GM19239 (cell line): ENCODE measurements at regions not wholly inside any gene's neighbourhood (a gene's known extent, or its start where the extent isn't known, plus 50 kb on each side); places are given as distances from the start of the nearest gene placed in this dataset.
A peak's percentile ranks its signal among the peaks of the same experiment; 100 is the strongest.

Experiments used
- DNase-seq: peaks from one replicate; pipeline ENCODE4 v3.0.0; 2011; ENCODE audit warnings: low spot score; ENCODE audit not compliant: insufficient read length
- FAIRE-seq: peaks from 2 replicates; lab custom pipeline; 2011; peaks lifted over from hg19 to GRCh38; lab: Jason Lieb, UNC

GRCh38 chr12:43060742-43061141 is 471.2 kb upstream of the PRICKLE1 start:
- DNase-seq (no peak), FAIRE-seq (no peak)

- no peak for FAIRE-seq
Measured at GRCh38 chr12:43058616-43059015, 469.1 kb upstream of the PRICKLE1 start.

GRCh38 chr12:43057566-43057965 is 468.0 kb upstream of the PRICKLE1 start:
- DNase-seq, result no peak
- no peak for FAIRE-seq

More at GRCh38 chr12:43058616-43059015, 469.1 kb upstream of the PRICKLE1 start:
- no peak for DNase-seq

- FAIRE-seq, result no peak
- DNase-seq, result no peak
Measured at GRCh38 chr12:43054085-43054484, 464.5 kb upstream of the PRICKLE1 start.

GRCh38 chr12:43052441-43052840 is 462.9 kb upstream of the PRICKLE1 start:
- FAIRE-seq (no peak), DNase-seq (no peak)

GRCh38 chr12:43044241-43044640 is 454.7 kb upstream of the PRICKLE1 start:
- DNase-seq (no peak), FAIRE-seq (no peak)

GRCh38 chr12:43038991-43039390 is 449.4 kb upstream of the PRICKLE1 start:
- DNase-seq, result no peak
- no peak for FAIRE-seq

- DNase-seq (no peak), FAIRE-seq (no peak)
Measured at GRCh38 chr12:43029971-43030370, 440.4 kb upstream of the PRICKLE1 start.

- DNase-seq (no peak), FAIRE-seq (no peak)
Measured at GRCh38 chr12:43028826-43029225, 439.3 kb upstream of the PRICKLE1 start.

- DNase-seq, result no peak
- no peak for FAIRE-seq
Measured at GRCh38 chr12:43022838-43023237, 433.3 kb upstream of the PRICKLE1 start.

- peak; percentile 58 for FAIRE-seq
- no peak for DNase-seq
Measured at GRCh38 chr12:43015090-43015737, 425.7 kb upstream of the PRICKLE1 start.

- DNase-seq (peak; percentile 9), FAIRE-seq (peak; percentile 59)
Measured at GRCh38 chr12:43011383-43011926, 421.9 kb upstream of the PRICKLE1 start.

GRCh38 chr12:43009846-43010240 is 420.3 kb upstream of the PRICKLE1 start:
- DNase-seq, result no peak
- no peak for FAIRE-seq

GRCh38 chr12:43008953-43009845 is 419.7 kb upstream of the PRICKLE1 start:
- DNase-seq (no peak), FAIRE-seq (no peak)

- FAIRE-seq (no peak), DNase-seq (no peak)
Measured at GRCh38 chr12:43004908-43005307, 415.4 kb upstream of the PRICKLE1 start.

GRCh38 chr12:43004141-43004540 is 414.6 kb upstream of the PRICKLE1 start:
- FAIRE-seq (no peak), DNase-seq (no peak)

- no peak for DNase-seq
- no peak for FAIRE-seq
Measured at GRCh38 chr12:42996869-42997431, 407.4 kb upstream of the PRICKLE1 start.

- DNase-seq (no peak), FAIRE-seq (no peak)
Measured at GRCh38 chr12:42992826-42993225, 403.3 kb upstream of the PRICKLE1 start.

GRCh38 chr12:42990387-42990786 is 400.8 kb upstream of the PRICKLE1 start:
- FAIRE-seq (no peak), DNase-seq (no peak)

- no peak for DNase-seq
- no peak for FAIRE-seq
Measured at GRCh38 chr12:42987216-42987650, 397.7 kb upstream of the PRICKLE1 start.

- DNase-seq (no peak), FAIRE-seq (no peak)
Measured at GRCh38 chr12:42985506-42985905, 396.0 kb upstream of the PRICKLE1 start.
